GM23248 (cell line): ENCODE measurements at regions not wholly inside any gene's neighbourhood (a gene's known extent, or its start where the extent isn't known, plus 50 kb on each side); places are given as distances from the start of the nearest gene placed in this dataset.
"Not testable (repeated sequence)": the region's sequence is repeated elsewhere in the genome, so short reads cannot be mapped to it uniquely, and the experiment has no call there.

Source experiments
- EZH2 ChIP-seq: fragments of 200-600 bp; sonication (generic); IDR thresholded peaks from 2 replicates; pipeline ENCODE4 v1.6.1; 2018; ENCODE audit warnings: antibody characterized with exemption, mild to moderate bottlenecking; ENCODE audit not compliant: insufficient read depth, poor library complexity, severe bottlenecking
- EZH2phosphoT487 ChIP-seq: fragments of 200-600 bp; sonication (generic); IDR thresholded peaks from 2 replicates; pipeline ENCODE4 v1.6.1; 2018; ENCODE audit warnings: antibody characterized with exemption, moderate library complexity, mild to moderate bottlenecking, low read depth; ENCODE audit not compliant: insufficient read depth

- TF ChIP-seq EZH2, EZH2phosphoT487: not testable (repeated sequence)
These were observed 136.6 kb downstream of the FOXD4L6 start for GRCh38 chr9:40991741-40992471.
